ENCODE measurements at regions not wholly inside any gene's neighbourhood (a gene's known extent, or its start where the extent isn't known, plus 50 kb on each side); places are given as distances from the start of the nearest gene placed in this dataset.
A peak's percentile ranks its signal among the peaks of the same experiment; 100 is the strongest.
"Not testable (repeated sequence)": the region's sequence is repeated elsewhere in the genome, so short reads cannot be mapped to it uniquely, and the experiment has no call there.

DNA sequence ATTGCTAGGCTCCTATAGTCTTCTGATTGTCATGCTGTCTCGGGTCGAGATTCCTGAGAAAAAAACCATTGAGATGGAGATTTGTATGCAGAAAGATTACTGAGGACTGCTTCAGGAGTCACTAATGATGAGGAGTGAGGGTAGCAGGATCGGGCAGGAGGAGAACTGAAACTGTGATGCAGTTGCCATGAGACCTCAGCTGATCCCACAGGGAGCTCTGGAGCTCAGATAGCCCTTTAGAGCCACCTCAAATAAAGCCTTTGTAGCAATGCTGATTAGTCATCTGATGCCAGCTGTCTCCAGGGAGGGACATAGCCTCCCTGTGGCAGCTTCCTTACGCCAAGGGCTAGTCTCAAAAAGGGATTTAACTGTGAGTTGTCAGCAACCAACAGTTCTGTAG lies 256.9 kb downstream of the DMAC1 start:
- DNase-seq (ENCODE audit: low spot score), result no peak

DNA sequence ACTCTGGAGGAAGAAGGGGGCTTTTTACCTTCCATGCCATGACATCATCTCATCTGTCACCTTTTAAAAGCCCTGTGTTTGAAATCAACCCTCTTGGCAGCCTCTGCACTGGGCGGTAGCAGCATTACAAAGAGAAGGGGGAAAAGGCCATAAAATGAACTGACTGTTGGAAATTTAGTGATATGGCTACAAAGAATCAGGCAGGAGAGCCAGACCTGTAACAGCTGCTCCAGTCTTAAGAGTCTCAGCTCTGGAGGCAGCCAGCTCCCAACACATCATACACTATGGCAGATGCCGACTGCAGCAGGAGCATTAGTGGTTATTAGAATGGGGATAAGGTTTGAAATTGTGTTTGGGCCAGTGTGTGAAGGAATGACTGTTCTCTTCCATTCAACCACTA lies 257.5 kb downstream of the DMAC1 start:
- DNase-seq (ENCODE audit: low spot score), result no peak

DNA sequence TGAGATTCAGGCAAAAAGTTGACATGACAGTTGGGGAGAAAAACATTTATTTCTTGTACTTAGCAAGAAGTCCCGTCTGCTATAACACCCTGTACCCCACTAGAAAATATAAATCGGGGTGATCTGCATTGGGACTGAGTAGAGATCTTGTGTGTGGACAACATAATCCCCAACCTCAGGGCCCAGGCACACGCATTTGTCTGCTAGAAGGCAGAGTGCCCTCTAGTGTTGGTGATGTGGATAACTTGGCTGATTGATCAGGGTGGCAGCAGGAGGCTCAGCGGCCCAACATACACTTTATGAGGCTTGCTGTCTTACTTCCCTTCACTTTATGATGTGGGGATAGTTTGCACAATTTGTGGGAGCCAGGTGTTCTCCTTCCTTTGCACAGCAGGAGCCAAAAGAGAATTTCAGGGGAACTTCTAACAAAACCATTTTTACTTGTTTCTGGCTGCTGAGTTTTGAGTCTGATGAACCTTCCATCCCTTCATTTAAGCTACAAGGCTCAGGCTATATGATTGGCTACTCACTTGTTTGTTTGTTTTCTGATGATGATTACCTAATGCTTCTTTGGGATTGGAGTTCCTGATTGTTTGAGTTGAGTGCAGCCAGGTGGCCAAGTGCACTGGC lies 263.2 kb downstream of the DMAC1 start:
- peak; percentile 25 for DNase-seq (ENCODE audit: low spot score)

DNA sequence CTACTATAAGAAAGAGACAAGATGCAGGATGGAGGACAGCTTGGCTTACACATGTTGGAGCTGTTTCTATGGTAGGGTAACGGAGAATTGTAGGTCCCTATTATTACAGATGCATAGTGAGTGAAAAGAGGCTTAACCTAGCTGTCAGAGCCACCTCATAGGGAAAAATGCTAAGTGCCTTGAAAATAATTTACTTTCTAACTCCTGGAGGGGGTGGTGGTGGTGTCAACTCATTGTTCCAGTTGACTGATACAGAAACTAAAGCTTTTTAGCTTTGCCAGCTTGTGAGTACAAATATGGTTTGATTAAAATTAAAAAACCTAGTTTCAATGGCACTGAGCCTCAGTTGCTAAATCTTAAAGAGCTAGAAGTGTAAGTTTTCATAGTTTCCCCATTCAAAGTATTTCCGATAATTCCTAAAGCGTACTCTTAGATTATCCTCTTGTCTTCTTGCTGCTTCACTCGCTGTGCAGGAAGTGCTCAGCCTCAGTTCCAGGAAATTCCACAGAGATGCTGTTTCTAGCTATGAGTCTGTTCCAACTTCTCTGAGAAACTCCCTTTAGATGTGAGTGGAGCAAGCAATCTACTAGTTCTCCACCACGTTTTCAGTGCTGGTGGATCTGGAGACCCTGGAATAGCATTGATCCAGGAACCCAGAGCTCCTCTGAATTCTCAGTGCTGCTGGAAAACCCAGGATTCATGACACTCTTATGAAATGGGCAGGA lies 265.2 kb downstream of the DMAC1 start:
- no peak for DNase-seq (ENCODE audit: low spot score)

DNA sequence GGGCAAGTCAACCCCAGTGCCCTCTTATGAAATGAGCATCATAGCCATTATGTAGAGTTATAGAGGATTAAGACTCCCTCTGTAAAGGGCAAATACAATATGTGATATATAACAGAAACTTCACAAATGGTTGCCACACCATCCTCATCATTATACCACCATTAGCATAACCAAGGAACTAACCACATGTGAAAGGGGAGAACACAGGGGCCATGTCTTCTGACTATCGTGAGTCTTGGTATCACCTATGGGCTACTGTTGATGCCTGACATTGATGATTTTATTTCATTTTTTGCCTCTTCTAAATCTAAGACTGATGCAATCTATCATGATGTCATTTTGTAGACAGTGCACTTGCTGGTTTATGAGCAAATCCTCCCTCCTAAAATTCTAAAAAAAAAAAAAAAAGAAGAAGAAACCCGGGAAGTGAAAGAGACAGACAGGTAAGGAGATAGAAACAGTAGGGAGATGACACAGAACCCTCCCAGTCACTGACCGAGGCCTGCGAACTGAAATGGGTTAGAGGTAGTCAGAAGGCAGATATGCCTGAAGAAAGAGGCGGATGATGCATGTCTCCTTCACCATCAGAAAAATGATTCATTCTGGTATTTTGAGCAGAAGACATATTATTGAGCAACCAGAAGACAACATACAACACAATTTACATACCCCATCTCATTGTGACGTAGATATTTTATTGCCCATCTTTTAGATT lies 266.0 kb downstream of the DMAC1 start:
- DNase-seq (ENCODE audit: low spot score), result no peak

DNA sequence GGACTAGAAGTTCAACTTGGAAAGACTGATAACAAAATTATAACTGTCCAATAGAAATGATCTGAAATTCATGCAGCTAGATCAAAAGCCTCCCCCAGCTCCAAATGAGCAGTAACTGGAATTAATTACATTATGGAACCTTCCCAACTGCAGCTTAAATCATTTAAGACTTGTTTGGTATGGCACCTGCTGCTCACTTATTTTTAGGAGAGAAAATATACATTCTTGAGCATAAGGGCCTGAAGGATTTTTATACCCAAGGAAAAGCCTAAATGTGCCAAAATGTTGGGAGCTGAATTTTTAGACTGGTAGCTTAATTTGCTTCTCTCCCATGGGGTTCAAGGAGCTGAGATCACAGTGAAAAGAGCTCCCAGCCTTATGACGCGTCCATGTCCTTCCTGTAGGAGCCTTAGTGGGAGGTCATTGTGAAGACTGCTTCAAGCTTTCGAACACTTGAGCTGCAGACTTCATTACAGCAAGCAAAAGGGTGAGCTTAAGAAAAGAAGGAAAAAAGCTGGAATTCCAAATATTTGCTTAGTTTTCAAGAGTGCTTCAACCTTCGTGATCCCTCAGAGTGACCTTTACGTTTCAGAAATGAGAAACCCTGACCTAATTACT lies 276.0 kb downstream of the DMAC1 start:
- no peak for DNase-seq (ENCODE audit: low spot score)

DNA sequence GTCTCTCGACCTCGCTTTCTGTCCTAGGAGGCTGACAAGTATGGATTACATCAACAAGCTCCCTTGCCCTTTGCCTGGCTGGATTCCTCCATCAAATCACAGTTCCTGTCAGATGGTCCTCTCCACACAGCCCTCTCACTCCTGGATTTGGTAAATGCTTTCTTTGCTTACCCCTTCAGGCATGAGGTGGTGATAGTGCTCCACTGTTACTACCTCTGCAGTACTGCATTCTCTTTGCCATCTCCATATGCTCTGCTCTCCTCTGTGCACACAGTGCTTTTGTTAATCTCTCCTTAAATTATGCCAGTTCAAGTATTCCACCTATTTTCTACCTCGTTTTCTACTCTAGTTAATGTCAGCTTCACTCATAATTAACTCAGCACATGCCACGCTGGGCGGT lies 279.2 kb downstream of the DMAC1 start:
- no peak for DNase-seq (ENCODE audit: low spot score)

DNA sequence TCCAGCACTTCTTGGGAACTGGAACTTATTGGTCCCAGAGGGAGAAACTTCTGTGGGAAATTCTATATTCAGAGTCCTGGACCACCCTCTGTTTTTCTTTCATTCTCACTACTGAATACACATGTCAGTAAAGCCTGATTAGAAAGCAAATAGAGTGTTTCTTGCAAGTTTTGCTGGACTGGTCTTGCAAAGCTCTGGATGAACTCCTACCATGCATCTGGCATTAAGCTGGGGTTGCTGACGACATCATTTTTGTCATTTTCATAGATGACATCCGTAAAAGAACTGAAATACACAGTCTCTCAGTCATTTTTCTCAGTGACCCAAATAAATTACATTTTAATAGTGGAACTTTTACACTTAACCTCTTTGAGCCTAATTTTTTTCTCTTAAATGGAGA lies 283.2 kb downstream of the DMAC1 start:
- DNase-seq (ENCODE audit: low spot score), result no peak

DNA sequence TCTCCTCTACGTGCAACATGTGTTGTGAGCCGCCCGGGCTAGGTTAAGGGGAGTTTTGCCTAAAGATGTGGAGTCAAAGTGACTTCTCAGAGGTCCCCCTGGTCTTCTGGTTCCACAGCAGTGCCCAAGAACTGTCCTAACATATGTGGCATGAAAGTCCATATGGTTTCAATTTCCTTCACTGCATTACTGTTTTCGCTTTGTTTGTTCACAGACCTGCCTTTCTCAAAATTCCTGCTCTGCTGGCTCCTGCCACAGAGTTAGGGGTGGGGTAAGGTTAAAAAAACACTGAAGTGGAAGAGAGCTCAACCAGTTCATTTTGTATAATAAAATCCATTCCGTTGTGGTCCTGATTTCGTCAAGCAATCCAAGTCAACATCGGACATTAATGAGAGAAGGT lies 289.4 kb downstream of the DMAC1 start:
- DNase-seq (ENCODE audit: low spot score), result no peak

DNA sequence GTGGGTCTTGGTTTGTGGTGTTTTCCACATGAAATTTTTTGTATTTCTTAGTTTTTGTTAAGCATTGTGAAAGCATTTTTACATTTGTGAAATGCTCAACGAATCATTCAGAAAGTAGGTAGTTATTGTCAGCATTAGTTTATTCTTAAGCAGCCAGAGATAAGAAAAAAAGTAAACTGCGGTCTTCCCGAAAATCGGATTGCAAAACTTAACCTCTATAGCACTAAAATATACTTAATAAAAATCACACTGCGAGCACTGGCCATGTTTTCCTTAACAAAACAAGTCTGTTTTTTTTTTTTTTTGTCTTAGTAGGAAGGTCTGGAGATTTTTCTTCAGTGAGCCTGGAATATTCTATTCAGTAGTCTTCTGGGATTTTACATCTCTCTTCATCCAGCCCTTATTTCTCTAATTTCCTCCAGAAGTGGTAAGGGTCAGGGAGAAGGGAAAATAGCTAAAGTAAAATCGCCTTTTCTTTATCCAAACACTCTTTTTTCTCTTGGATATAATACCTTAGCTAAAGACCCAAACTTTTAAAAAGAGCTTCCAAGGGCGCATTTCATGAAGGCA lies 289.9 kb downstream of the DMAC1 start:
- no peak for DNase-seq (ENCODE audit: low spot score)

DNA sequence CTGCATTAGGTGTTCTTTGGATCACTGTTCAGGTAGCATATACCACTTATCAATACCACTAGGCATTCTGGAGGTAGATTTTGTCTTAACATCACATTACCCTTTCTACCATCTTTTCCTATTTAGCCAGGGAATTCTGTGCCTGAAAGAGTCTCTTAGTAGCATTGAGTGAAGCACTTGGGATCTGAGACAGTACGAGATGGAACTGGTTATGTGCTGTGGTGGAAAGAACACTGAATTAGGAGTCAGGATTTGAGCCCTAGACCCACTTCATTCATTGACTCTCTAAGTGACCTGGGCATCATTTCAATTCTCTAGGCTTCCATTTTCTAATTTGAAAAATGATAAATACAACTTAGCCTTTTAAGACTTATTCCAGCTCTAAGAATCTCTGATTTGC lies 291.1 kb downstream of the DMAC1 start:
- DNase-seq (ENCODE audit: low spot score), result no peak

DNA sequence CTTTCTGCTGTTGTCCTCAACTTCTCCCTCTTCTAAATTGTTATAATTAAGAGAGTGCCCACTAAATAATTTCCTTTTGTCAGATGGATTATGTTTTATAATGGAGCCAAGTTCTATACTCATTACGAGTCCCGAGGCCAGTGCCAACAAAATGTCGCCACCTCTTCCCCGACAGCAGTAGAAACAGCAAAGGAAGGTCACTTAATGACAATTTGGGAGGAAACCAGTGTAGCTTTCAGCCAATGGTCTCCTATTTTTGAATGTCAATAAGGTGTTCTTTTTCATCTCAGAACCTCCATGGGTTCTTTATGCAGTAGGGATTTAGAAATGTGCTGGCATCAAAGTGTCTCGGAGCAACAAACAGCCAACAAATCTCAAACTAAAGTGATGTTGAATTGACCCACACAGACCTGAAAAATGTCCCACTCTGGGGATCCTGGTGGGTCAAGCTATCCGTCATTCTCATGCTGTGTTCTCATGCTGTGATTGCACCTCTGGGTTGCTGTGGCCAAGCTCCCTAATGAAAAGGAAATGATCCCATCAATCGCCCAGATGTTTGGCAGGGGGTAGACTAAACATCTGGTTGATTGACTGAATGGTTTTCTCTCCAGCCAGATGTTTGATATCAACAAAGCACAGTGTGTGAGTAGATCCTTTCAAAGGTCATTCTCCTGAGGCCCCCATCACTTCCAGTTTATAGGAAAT lies 291.9 kb downstream of the DMAC1 start:
- no peak for DNase-seq (ENCODE audit: low spot score)

DNA sequence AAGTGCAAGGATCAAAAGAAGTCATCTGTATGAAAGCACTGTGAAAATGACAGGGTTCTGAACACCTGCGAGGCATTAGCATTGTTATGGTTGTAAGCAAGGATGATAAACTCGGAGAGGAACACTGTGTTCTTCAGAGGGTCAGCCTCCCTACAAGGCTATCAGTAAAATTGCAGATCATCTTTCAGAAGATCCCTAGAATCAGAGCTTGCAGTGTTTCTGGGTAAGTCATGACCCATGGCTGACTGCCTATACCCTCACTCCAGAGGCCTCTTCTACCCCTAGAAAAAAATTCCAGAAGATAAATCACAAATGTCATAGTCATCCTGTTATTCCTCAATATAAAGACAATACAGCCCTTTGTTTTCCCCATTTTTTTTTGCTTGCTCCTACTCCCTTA lies 292.6 kb downstream of the DMAC1 start:
- DNase-seq (ENCODE audit: low spot score), result no peak

DNA sequence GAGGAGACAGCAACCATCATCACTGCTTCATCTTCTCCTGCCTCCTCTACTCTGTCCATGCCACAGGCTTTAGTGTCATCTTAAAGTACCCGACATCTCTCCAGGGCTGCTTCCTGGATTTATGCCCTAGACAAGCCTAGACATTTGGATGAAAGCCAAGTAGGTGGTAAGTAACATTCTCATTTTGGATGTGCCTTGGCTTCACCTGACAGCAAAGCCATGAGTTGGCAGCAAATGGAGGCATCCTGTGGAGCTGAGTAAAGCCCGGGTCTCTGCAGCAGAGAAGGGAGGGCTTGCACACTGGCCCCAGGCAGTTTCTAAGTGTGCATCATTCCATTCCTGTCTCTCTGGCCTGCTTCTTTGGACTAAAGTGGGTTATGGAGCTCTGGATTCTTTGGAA lies 299.1 kb downstream of the DMAC1 start:
- no peak for DNase-seq (ENCODE audit: low spot score)

DNA sequence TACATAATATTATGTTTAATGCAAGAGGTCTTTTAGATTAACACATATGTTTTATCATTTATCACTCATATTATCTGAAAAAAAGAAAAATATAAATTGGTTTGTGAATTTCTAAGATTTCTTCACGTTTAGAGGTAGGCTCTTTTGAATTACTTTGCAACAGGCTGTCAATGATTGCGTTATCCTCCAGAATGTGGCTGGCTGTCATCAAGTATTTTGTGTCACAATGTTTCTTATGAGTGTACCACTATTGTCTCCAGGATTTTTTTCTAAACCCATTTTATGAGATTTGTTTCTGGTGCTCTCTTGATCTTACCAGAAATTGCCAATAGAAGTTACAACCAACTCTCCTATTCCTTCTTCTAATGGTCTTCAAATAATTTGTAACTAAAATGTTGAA lies 307.9 kb downstream of the DMAC1 start:
- DNase-seq (ENCODE audit: low spot score), result no peak

DNA sequence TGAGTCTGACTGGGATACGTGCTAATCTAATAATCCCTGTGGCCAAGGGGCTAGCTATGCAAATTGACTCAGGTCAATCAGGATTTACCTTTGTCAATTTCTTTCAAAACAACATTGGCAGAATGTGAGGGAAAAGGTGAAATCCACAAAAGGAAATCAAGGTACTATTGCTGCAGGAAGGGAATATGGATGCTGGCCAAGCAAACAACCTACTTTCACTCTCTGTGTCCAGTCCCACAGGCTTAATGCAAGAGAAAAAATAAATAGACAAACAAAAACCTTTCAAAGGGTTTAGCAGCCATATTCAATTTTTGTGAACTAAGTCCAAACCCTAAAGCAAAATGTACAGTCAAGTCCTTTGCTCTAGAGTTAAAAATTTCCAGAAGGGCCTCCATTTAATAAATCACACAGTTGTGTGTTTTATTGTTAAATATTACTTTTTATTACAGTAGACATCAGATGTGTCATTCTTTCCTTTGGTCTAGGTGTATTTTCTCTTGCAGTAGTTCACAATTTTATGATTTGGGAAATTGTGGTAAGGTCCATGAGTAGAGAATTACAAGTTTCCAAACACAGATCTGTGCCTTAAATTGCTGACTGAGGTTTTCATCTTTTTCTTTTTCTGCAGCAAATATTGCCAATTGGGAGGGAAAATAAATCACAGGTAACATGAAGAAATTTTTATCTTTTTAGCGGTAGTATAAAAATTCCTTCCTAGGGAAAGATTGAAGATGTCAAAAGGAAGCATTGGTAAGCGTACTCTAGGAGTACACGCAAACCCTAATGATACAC lies 309.1 kb downstream of the DMAC1 start:
- no peak for DNase-seq (ENCODE audit: low spot score)

DNA sequence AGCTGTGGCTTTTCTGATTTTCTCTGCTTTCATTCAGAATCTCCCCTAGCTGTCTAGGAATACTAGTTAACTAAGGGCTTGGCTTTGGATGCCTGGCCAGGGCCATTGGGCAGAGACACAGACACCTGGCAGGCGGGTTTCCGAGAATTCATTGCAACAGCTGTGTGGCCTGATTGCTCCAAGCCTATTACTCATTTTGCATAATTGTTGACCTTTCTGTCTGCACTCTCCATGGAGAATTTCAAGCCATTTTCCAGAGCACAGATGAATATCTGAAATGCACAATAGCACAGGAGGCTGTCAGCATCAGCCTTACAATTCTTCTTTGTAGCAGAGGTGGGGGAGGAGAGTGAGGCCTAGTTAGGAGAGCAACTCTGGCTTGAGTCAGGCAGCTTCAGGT lies 310.5 kb downstream of the DMAC1 start:
- DNase-seq (ENCODE audit: low spot score), result no peak

DNA sequence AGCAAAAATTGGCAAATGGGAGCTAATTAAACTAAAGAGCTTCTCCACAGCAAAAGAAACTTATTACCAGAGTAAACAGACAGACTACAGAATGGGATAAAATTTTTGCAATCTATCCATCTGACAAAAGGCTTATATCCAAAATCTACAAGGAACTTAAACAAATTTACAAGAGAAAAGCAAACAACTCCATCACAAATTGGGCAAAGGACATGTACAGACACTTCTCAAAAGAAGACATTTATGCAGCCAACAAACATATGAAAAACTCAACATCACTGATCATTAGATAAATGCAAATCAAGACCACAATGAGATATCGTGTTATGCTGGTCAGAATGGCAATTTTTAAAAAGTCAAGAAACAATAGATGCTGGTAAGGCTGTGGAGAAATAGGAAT lies 315.6 kb downstream of the DMAC1 start:
- not testable (repeated sequence) for DNase-seq (ENCODE audit: low spot score)

DNA sequence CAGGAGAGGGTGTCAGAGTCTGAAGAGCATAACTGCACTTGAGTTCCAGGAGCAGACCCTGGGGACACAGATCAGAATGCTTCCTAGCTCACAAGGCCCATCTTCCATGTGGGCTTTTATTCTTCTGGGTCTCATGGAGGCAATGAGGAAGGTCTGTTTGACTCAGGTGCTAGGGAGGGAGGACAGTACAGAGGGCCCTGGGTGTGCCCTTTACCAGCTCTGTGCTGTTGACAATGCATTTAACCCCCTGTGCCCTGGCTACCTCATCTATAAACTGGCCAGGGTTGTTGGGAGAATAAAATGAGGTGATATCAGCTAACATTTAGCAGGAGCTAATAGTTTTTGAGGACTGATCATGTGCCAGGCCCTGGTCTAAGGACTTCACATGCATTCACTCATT lies 318.0 kb downstream of the DMAC1 start:
- DNase-seq (ENCODE audit: low spot score), result no peak

DNA sequence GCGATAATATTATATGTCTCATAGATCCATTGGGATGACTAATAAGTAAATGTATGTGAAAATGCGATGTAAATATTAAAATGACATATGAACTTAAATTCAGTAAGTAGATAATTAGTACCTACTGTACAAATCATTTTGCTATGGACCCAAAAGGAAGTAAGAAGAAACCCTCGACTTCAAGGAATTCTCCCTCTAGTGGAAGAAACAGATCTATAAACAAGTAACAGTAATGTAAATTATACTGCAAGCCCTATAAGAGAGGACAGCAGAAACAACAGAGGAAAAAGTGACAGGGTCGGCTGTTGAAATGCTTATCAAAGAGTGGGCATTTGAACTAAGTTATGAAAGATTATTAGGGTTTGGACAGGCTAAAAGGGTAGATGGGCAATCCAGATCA lies 320.3 kb downstream of the DMAC1 start:
- DNase-seq (ENCODE audit: low spot score), result no peak

DNA sequence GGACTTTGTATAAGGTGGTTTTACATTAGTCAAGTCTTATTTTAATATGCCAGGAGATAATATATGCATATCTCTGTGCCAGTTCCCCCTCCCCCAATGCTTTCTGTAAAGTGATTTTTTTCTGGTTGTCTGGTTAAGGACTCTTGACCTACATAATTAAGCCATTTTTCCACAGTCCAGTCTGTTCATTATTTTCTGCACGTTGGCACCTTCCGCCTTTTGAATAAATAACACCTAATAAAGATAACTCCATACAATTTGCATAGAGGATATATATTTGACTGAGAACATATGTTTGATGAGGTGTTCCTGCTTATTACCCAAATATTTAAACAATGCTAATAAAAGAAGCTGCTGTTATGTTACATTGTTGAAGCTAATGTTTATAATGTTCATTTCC lies 320.9 kb downstream of the DMAC1 start:
- DNase-seq (ENCODE audit: low spot score), result no peak
